Fibroblast of lung (primary cell): ENCODE measurements at regions not wholly inside any gene's neighbourhood (a gene's known extent, or its start where the extent isn't known, plus 50 kb on each side); places are given as distances from the start of the nearest gene placed in this dataset.

ENCODE experiments used
- DNase-seq, 2 donors: peaks; one replicate each; pipeline versions ENCODE4 v3.0.0 to v3.0.0-alpha.2; 2010; ENCODE audit warnings: low read depth in 2 of 2
- H2AFZ ChIP-seq: 2 replicates; pipeline ENCODE4 v1.5.1; 2012; ENCODE audit warnings: low read length, control low read depth, inconsistent platforms
- H3K27ac ChIP-seq: 2 replicates; pipeline ENCODE4 v1.5.1; 2011; ENCODE audit warnings: low read length, control low read depth; ENCODE audit not compliant: insufficient read depth
- H3K27me3 ChIP-seq: 2 replicates; pipeline ENCODE4 v1.5.1; 2011; ENCODE audit warnings: mild to moderate bottlenecking, low read length; ENCODE audit not compliant: control insufficient read depth, insufficient read depth
- H3K36me3 ChIP-seq: 2 replicates; pipeline ENCODE4 v1.5.1; 2011; ENCODE audit warnings: low read length; ENCODE audit not compliant: control insufficient read depth, insufficient read depth
- H3K4me1 ChIP-seq: 2 replicates; pipeline ENCODE4 v1.5.1; 2011; ENCODE audit warnings: low read length; ENCODE audit not compliant: control insufficient read depth, insufficient read depth; ENCODE audit errors: extremely low read depth
- H3K4me2 ChIP-seq: 2 replicates; pipeline ENCODE4 v1.5.1; 2011; ENCODE audit warnings: low read length, control low read depth; ENCODE audit not compliant: insufficient read depth; ENCODE audit errors: extremely low read depth
- H3K4me3 ChIP-seq, 4 experiments: fragments of 200-600 bp in 1 of 4; sonication (generic) in 1 of 4; replicated peaks in 1 of 4; 2 replicates each; pipeline ENCODE4 v1.5.1; 2011 to 2016; ENCODE audit warnings: low read length in 4 of 4, low read depth in 3 of 4, mild to moderate bottlenecking in 3 of 4, control low read depth in 2 of 4, inconsistent platforms in 1 of 4, mixed read lengths in 1 of 4; ENCODE audit not compliant: insufficient read depth in 1 of 4; ENCODE audit errors: control extremely low read depth in 1 of 4
- H3K79me2 ChIP-seq: 2 replicates; pipeline ENCODE4 v1.5.1; 2012; ENCODE audit warnings: mild to moderate bottlenecking, low read length, inconsistent platforms; ENCODE audit not compliant: control insufficient read depth, insufficient read depth
- H3K9ac ChIP-seq: 2 replicates; pipeline ENCODE4 v1.5.1; 2011; ENCODE audit warnings: mild to moderate bottlenecking, low read length, control low read depth; ENCODE audit not compliant: insufficient read depth
- H3K9me3 ChIP-seq: 2 replicates; pipeline ENCODE4 v1.5.1; 2012; ENCODE audit warnings: low read depth, low read length; ENCODE audit not compliant: control insufficient read depth, insufficient read depth
- H4K20me1 ChIP-seq: 2 replicates; pipeline ENCODE4 v1.5.1; 2011; ENCODE audit warnings: low read length; ENCODE audit not compliant: control insufficient read depth, insufficient read depth; ENCODE audit errors: extremely low read depth
- EZH2 ChIP-seq: IDR thresholded peaks from 2 replicates; pipeline ENCODE4 v1.5.1; 2012; ENCODE audit warnings: low read length, control low read depth, mild to moderate bottlenecking; ENCODE audit errors: missing control alignments
- TF ChIP-seq, protein P1 (sequence below), 2 donors: IDR thresholded peaks in 1 of 2; conservative IDR thresholded peaks in 1 of 2; 1 replicate in 1 of 2; 2 replicates in 1 of 2; pipeline ENCODE4 v1.5.1; 2011 to 2012; ENCODE audit warnings: low read length in 2 of 2, control low read depth in 1 of 2, inconsistent platforms in 1 of 2, low read depth in 1 of 2, mild to moderate bottlenecking in 1 of 2

DNA sequence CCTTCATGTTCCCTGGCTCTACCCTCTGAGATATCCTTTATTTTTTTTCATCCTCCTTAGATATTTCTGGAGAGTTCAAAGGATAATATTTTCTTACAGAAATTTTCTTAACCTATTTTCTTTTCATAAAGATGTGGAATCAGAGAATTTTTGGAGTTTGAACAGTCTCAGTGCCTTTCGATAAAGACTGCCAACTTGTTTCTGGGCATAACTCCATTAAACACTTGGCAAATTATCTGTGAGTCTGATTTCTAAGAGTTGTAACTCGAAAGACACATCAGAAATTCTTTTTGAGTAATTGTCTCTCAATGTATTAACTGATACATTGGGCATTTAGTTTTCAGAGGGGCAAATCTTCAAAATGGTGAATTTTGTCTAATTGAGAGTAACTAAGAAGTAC lies 1255.6 kb downstream of the NCAM2 start:
- no peaks in the 10 kb centered on the region for H3K4me1 ChIP-seq
- no peaks in the 10 kb centered on the region for H3K36me3 ChIP-seq
- H3K4me3 ChIP-seq = no peak overlapping the region
- H3K4me2 ChIP-seq = no peak overlapping the region
- H2AFZ ChIP-seq = no peak overlapping the region
- no peaks in the 10 kb centered on the region for H3K79me2 ChIP-seq
- TF ChIP-seq, protein P1, sequence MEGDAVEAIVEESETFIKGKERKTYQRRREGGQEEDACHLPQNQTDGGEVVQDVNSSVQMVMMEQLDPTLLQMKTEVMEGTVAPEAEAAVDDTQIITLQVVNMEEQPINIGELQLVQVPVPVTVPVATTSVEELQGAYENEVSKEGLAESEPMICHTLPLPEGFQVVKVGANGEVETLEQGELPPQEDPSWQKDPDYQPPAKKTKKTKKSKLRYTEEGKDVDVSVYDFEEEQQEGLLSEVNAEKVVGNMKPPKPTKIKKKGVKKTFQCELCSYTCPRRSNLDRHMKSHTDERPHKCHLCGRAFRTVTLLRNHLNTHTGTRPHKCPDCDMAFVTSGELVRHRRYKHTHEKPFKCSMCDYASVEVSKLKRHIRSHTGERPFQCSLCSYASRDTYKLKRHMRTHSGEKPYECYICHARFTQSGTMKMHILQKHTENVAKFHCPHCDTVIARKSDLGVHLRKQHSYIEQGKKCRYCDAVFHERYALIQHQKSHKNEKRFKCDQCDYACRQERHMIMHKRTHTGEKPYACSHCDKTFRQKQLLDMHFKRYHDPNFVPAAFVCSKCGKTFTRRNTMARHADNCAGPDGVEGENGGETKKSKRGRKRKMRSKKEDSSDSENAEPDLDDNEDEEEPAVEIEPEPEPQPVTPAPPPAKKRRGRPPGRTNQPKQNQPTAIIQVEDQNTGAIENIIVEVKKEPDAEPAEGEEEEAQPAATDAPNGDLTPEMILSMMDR (conservative IDR thresholded peaks at IDR 0.05 in 1 of 2, IDR thresholded peaks at IDR 0.05 in 1 of 2; ENCODE audit: low read depth in 1 of 2, low read length in 2 of 2) = no peak
- TF ChIP-seq EZH2 = no peak
- H3K9ac ChIP-seq = no peak overlapping the region
- no peaks in the 10 kb centered on the region for H3K27me3 ChIP-seq
- no peaks in the 10 kb centered on the region for H3K9me3 ChIP-seq
- H4K20me1 ChIP-seq = no peaks in the 10 kb centered on the region
- DNase-seq = no peak
- no peak overlapping the region for H3K27ac ChIP-seq

DNA sequence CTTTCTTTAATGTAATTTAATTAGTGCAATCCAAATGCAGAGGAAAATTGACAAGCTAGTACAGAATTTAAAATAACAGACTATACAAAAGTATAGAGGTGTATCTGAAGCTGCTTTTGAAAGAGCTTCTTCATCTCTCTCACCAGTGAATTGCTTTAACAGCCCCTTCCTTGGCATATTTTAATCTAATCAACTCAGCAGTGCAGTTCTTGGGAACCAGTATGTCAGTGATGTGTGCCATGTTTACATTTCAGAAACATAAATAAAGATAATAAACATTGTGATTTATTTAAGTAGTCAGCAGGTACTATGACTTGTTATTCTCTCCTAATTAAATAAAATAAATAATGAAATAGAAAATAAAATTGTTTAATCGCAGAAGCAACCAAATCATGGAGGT lies 1260.6 kb downstream of the NCAM2 start:
- H3K4me2 ChIP-seq = no peak overlapping the region
- no peak overlapping the region for H2AFZ ChIP-seq
- H3K9me3 ChIP-seq = no peaks in the 10 kb centered on the region
- no peak for TF ChIP-seq EZH2
- TF ChIP-seq, protein P1 (conservative IDR thresholded peaks at IDR 0.05 in 1 of 2, IDR thresholded peaks at IDR 0.05 in 1 of 2; ENCODE audit: low read depth in 1 of 2, low read length in 2 of 2) = no peak
- no peak overlapping the region for H3K4me3 ChIP-seq
- no peaks in the 10 kb centered on the region for H3K27me3 ChIP-seq
- H3K9ac ChIP-seq = no peak overlapping the region
- DNase-seq = no peak
- no peaks in the 10 kb centered on the region for H3K79me2 ChIP-seq
- H4K20me1 ChIP-seq = no peaks in the 10 kb centered on the region
- no peak overlapping the region for H3K27ac ChIP-seq
- H3K4me1 ChIP-seq = no peaks in the 10 kb centered on the region
- H3K36me3 ChIP-seq = no peaks in the 10 kb centered on the region

DNA sequence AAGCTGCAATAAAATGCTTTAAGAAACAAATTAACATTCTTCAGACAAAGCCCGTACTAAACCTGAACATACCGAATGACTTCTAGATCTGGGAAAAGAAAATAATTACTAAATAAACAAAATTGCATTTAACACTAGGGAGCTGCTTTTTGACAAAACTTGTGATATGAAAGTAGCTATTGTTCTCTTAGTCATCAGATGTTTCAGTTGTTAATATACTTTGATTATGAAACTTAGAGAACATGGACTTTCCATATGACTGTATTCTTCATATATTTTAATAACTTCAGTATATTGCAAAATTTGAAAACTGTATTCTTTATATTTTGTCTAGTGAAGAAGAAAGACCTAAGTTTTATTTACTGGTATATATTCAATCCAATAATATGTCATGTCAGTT lies 1262.1 kb downstream of the NCAM2 start:
- H2AFZ ChIP-seq = no peak overlapping the region
- no peaks in the 10 kb centered on the region for H3K36me3 ChIP-seq
- TF ChIP-seq EZH2 = no peak
- TF ChIP-seq, protein P1 (conservative IDR thresholded peaks at IDR 0.05 in 1 of 2, IDR thresholded peaks at IDR 0.05 in 1 of 2; ENCODE audit: low read depth in 1 of 2, low read length in 2 of 2) = no peak

More for the DNA sequence above, 1262.1 kb downstream of the NCAM2 start:
- Histone ChIP-seq H3K4me1 (no peaks in the 10 kb centered on the region), H4K20me1 (no peaks in the 10 kb centered on the region), H3K4me2 (no peak overlapping the region), H3K27ac (no peak overlapping the region), H3K4me3 (no peak overlapping the region), H3K9me3 (no peaks in the 10 kb centered on the region), H3K9ac (no peak overlapping the region), H3K79me2 (no peaks in the 10 kb centered on the region), H3K27me3 (no peaks in the 10 kb centered on the region)
- DNase-seq = no peak
